SK-N-MC (cell line): ENCODE measurements at regions not wholly inside any gene's neighbourhood (a gene's known extent, or its start where the extent isn't known, plus 50 kb on each side); places are given as distances from the start of the nearest gene placed in this dataset.

Experiments used
- EZH2 ChIP-seq: fragments of 200-600 bp; sonication (generic); IDR thresholded peaks from one replicate; pipeline ENCODE4 v1.6.1; 2017; ENCODE audit warnings: antibody characterized with exemption
- FOXP2 ChIP-seq: optimal IDR thresholded peaks from 2 replicates; pipeline ENCODE3; 2011; ENCODE audit warnings: mild to moderate bottlenecking, moderate library complexity; ENCODE audit not compliant: insufficient read depth; ENCODE audit errors: extremely low read length, control extremely low read depth
- POLR2AphosphoS5 ChIP-seq: IDR thresholded peaks from 2 replicates; pipeline ENCODE4 v1.6.1; 2012; ENCODE audit warnings: mild to moderate bottlenecking, low read depth, low read length, borderline replicate concordance

GRCh38 chr1:222068937-222069336 lies 327.0 kb upstream of the DUSP10 start:
- no peak for TF ChIP-seq EZH2
- TF ChIP-seq FOXP2, result no peak
- TF ChIP-seq POLR2AphosphoS5, result no peak
